K562 (cell line): ENCODE measurements at regions not wholly inside any gene's neighbourhood (a gene's known extent, or its start where the extent isn't known, plus 50 kb on each side); places are given as distances from the start of the nearest gene placed in this dataset.

ENCODE experiments used
- ATAC-seq: fragments of 200-7000 bp; cut with Tn5 transposase; 3 replicates; pipeline ENCODE4 v1.9.1; 2020; ENCODE audit warnings: moderate library complexity
- BruUV-seq: library from RNA; stranded (reverse); fragments of 400-500 nt; replicated peaks from 2 replicates; lab custom pipeline; 2021; lab: Mats Ljungman, UMichigan
- CTCF ChIA-PET: fragments of 300-600 bp; formaldehyde crosslinking; extraction: SDS; loops from one replicate; lab custom pipeline; 2021; ENCODE audit warnings: low intra/inter-chr PET ratio; lab: Yijun Ruan, JAX
- POLR2A ChIA-PET: fragments of 300-600, 350-650 bp; sonication (Branson Sonifier 250); formaldehyde crosslinking; extraction: SDS; loops from one replicate; lab custom pipeline; 2021; ENCODE audit warnings: antibody characterized with exemption, inconsistent platforms; lab: Yijun Ruan, JAX
- DNase-seq, 4 experiments: peaks; one replicate each; pipeline versions ENCODE4 v3.0.0 to v3.0.0-alpha.2; 2011 to 2018; ENCODE audit warnings: low spot score in 3 of 4, mixed read lengths in 3 of 4; ENCODE audit errors: extremely low read depth in 1 of 4
- FAIRE-seq: peaks from 2 replicates; lab custom pipeline; 2011; peaks lifted over from hg19 to GRCh38; lab: Jason Lieb, UNC
- H2AFZ ChIP-seq: 2 replicates; pipeline ENCODE4 v1.6.0; 2011; ENCODE audit warnings: low read depth, low read length, control low read depth, inconsistent platforms
- H3K27ac ChIP-seq: fragments of 200-600 bp; 3 replicates; pipeline ENCODE4 v1.8.0; 2011; ENCODE audit warnings: low read depth, mild to moderate bottlenecking, control low read depth, inconsistent platforms, low read length, moderate library complexity, mixed read lengths; ENCODE audit errors: extremely low read depth
- H3K27me3 ChIP-seq, 2 experiments: fragments of 300-600 bp in 1 of 2; 2 replicates in 1 of 2; 3 replicates in 1 of 2; pipeline versions ENCODE4 v1.6.0 to v1.8.0; 2011; ENCODE audit warnings: inconsistent platforms in 2 of 2, low read length in 2 of 2, mild to moderate bottlenecking in 1 of 2, mixed read lengths in 1 of 2, moderate library complexity in 1 of 2; ENCODE audit not compliant: control insufficient read depth in 2 of 2, insufficient read depth in 2 of 2
- H3K36me3 ChIP-seq: fragments of 300-600 bp; 3 replicates; pipeline ENCODE4 v1.8.0; 2011; ENCODE audit warnings: mild to moderate bottlenecking, low read length, inconsistent platforms; ENCODE audit not compliant: control insufficient read depth, insufficient read depth
- H3K4me1 ChIP-seq, 2 experiments: fragments of 200-600 bp in 1 of 2; replicated peaks in 1 of 2; 2 replicates in 1 of 2; 3 replicates in 1 of 2; pipeline versions ENCODE4 v1.5.1 to v1.8.0; 2011; ENCODE audit warnings: inconsistent platforms in 2 of 2, low read length in 2 of 2, mild to moderate bottlenecking in 1 of 2, mixed read lengths in 1 of 2, moderate library complexity in 1 of 2; ENCODE audit not compliant: control insufficient read depth in 2 of 2, insufficient read depth in 2 of 2
- H3K4me2 ChIP-seq: 2 replicates; pipeline ENCODE4 v1.6.1; 2011; ENCODE audit warnings: low read length, control low read depth, inconsistent platforms, mixed read lengths; ENCODE audit not compliant: insufficient read depth
- H3K4me3 ChIP-seq: fragments of 200-600 bp; sonication (generic), shearing (Covaris generic); 2 replicates; pipeline ENCODE4 v1.5.1; 2016; ENCODE audit warnings: control low read depth, inconsistent platforms
- H3K79me2 ChIP-seq: fragments of 200-600 bp; 3 replicates; pipeline ENCODE4 v1.8.0; 2011; ENCODE audit warnings: low read length, inconsistent platforms; ENCODE audit not compliant: control insufficient read depth, insufficient read depth
- H3K9ac ChIP-seq, 2 experiments: 2 replicates each; pipeline versions ENCODE4 v1.6.0 to v1.6.1; 2011; ENCODE audit warnings: low read depth in 2 of 2, low read length in 2 of 2, control low read depth in 1 of 2, inconsistent platforms in 1 of 2, mild to moderate bottlenecking in 1 of 2, mixed read lengths in 1 of 2; ENCODE audit not compliant: insufficient read depth in 1 of 2
- H3K9me1 ChIP-seq: one replicate; pipeline ENCODE4 v1.6.0; 2011; ENCODE audit warnings: inconsistent platforms, mild to moderate bottlenecking, low read length, moderate library complexity; ENCODE audit not compliant: control insufficient read depth, insufficient read depth
- H3K9me3 ChIP-seq: replicated peaks from 2 replicates; pipeline ENCODE4 v1.5.1; 2011; ENCODE audit warnings: low read depth, low read length, inconsistent platforms; ENCODE audit not compliant: control insufficient read depth, insufficient read depth
- H4K20me1 ChIP-seq: replicated peaks from 2 replicates; pipeline ENCODE4 v1.6.1; 2011; ENCODE audit warnings: low read length, inconsistent platforms, mixed read lengths; ENCODE audit not compliant: control insufficient read depth, insufficient read depth
- ARID2 ChIP-seq: fragments of 450-650 bp; IDR thresholded peaks from 2 replicates; pipeline ENCODE4 v1.6.1; 2017; ENCODE audit warnings: antibody characterized with exemption, mild to moderate bottlenecking
- CBX3 ChIP-seq, 2 experiments: IDR thresholded peaks; 1 replicate in 1 of 2; 2 replicates in 1 of 2; pipeline ENCODE4 v1.6.1; 2012; ENCODE audit warnings: inconsistent platforms in 2 of 2, low read length in 2 of 2, borderline replicate concordance in 1 of 2, control low read depth in 1 of 2
- ZBTB1 ChIP-seq: sonication (generic); formaldehyde crosslinking; IDR thresholded peaks from 2 replicates; pipeline ENCODE4 v1.8.1; 2023; ENCODE audit warnings: missing genetic modification reagents, low read depth, mild to moderate bottlenecking, borderline replicate concordance
- ZNF197 ChIP-seq: fragments of 200-800 bp; sonication (Bioruptor generic); IDR thresholded peaks from 2 replicates; pipeline ENCODE4 v1.6.1; 2016; ENCODE audit warnings: low read depth, missing genetic modification characterization, missing compliant biosample characterization
- WGBS: fragments of 100-300 bp; shearing (Covaris generic); methylation state at CpG from one replicate; pipeline ENCODE4 v1.1.6; 2016; ENCODE audit warnings: low coverage, mixed read lengths; ENCODE audit not compliant: insufficient coverage; ENCODE audit errors: missing lambda C conversion rate; 5-methylcytosine and 5-hydroxymethylcytosine counted together
- in situ Hi-C: fragments of 300-500 bp; cut with MboI; formaldehyde crosslinking; loops from 4 replicates; pipeline ENCODE4 v1.15.0; 2018; ENCODE audit warnings: inconsistent platforms, mixed read lengths
- intact Hi-C: fragments of 100-400 bp; cut with micrococcal nuclease; formaldehyde crosslinking; loops from 2 replicates; pipeline ENCODE4 v1.14.2; 2022
- TF ChIP-seq, protein P1 (sequence below), 2 experiments: fragments of 450-650 bp; IDR thresholded peaks; 2 replicates each; pipeline ENCODE4 v1.6.1; 2018; ENCODE audit warnings: mild to moderate bottlenecking in 2 of 2, low read depth in 1 of 2; ENCODE audit not compliant: partially characterized antibody in 2 of 2
- TF ChIP-seq, protein P2 (sequence below), 2 experiments: fragments of 450-650 bp; IDR thresholded peaks; 2 replicates each; pipeline ENCODE4 v1.6.1; 2016
- TF ChIP-seq, protein P3 (sequence below): fragments of 450-650 bp; formaldehyde crosslinking; IDR thresholded peaks from 2 replicates; pipeline ENCODE4 v1.4.0; 2020; ENCODE audit warnings: mild to moderate bottlenecking, mixed read lengths

DNA sequence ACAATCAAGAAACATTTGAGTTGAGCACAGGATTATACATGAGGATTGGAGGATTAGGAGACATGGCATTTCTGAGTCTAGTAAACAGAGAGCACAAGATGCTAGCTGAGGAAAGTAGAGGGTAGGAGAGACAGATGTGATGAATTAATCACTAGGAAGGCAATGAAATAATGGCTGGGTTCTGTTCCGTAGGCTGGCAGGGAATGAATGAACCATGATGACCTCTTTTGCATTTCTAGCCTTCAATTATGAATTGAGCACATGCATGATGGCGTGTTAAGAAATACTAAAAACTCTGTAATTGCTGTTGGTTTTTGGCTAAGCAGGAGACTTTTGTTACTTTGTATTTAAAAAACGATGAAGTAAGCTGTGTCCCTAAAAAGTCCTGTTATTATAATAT lies 420.0 kb upstream of the TLE4 start:
- in situ Hi-C loops = no loop called here
- no peaks in the 10 kb centered on the region for H3K9me3 ChIP-seq
- TF ChIP-seq, protein P1, sequence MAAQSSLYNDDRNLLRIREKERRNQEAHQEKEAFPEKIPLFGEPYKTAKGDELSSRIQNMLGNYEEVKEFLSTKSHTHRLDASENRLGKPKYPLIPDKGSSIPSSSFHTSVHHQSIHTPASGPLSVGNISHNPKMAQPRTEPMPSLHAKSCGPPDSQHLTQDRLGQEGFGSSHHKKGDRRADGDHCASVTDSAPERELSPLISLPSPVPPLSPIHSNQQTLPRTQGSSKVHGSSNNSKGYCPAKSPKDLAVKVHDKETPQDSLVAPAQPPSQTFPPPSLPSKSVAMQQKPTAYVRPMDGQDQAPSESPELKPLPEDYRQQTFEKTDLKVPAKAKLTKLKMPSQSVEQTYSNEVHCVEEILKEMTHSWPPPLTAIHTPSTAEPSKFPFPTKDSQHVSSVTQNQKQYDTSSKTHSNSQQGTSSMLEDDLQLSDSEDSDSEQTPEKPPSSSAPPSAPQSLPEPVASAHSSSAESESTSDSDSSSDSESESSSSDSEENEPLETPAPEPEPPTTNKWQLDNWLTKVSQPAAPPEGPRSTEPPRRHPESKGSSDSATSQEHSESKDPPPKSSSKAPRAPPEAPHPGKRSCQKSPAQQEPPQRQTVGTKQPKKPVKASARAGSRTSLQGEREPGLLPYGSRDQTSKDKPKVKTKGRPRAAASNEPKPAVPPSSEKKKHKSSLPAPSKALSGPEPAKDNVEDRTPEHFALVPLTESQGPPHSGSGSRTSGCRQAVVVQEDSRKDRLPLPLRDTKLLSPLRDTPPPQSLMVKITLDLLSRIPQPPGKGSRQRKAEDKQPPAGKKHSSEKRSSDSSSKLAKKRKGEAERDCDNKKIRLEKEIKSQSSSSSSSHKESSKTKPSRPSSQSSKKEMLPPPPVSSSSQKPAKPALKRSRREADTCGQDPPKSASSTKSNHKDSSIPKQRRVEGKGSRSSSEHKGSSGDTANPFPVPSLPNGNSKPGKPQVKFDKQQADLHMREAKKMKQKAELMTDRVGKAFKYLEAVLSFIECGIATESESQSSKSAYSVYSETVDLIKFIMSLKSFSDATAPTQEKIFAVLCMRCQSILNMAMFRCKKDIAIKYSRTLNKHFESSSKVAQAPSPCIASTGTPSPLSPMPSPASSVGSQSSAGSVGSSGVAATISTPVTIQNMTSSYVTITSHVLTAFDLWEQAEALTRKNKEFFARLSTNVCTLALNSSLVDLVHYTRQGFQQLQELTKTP (IDR thresholded peaks at IDR 0.05; ENCODE audit: low read depth in 1 of 2, partially characterized antibody in 2 of 2) = no peak
- TF ChIP-seq ZNF197 (CRISPR knock-in tag) = no peak
- no peak for TF ChIP-seq ARID2
- TF ChIP-seq, protein P2, sequence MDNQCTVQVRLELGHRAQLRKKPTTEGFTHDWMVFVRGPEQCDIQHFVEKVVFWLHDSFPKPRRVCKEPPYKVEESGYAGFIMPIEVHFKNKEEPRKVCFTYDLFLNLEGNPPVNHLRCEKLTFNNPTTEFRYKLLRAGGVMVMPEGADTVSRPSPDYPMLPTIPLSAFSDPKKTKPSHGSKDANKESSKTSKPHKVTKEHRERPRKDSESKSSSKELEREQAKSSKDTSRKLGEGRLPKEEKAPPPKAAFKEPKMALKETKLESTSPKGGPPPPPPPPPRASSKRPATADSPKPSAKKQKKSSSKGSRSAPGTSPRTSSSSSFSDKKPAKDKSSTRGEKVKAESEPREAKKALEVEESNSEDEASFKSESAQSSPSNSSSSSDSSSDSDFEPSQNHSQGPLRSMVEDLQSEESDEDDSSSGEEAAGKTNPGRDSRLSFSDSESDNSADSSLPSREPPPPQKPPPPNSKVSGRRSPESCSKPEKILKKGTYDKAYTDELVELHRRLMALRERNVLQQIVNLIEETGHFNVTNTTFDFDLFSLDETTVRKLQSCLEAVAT (IDR thresholded peaks at IDR 0.05) = no peak
- TF ChIP-seq, protein P3, sequence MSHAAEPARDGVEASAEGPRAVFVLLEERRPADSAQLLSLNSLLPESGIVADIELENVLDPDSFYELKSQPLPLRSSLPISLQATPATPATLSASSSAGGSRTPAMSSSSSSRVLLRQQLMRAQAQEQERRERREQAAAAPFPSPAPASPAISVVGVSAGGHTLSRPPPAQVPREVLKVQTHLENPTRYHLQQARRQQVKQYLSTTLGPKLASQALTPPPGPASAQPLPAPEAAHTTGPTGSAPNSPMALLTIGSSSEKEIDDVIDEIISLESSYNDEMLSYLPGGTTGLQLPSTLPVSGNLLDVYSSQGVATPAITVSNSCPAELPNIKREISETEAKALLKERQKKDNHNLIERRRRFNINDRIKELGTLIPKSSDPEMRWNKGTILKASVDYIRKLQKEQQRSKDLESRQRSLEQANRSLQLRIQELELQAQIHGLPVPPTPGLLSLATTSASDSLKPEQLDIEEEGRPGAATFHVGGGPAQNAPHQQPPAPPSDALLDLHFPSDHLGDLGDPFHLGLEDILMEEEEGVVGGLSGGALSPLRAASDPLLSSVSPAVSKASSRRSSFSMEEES (CRISPR knock-in tag) = no peak
- TF ChIP-seq ZBTB1 (CRISPR knock-in tag) = no peak
- TF ChIP-seq CBX3 (IDR thresholded peaks at IDR 0.05; ENCODE audit: borderline replicate concordance in 1 of 2, low read length in 2 of 2) = no peak
- no peaks in the 10 kb centered on the region for H3K9me1 ChIP-seq
- H3K4me1 ChIP-seq = no peaks in the 10 kb centered on the region
- FAIRE-seq (no peak), DNase-seq (no peak), ATAC-seq (no peak)
- no peak overlapping the region for H2AFZ ChIP-seq
- intact Hi-C loops = no loop called here
- POLR2A ChIA-PET = no interaction called here
- H3K36me3 ChIP-seq = no peaks in the 10 kb centered on the region
- no peak overlapping the region for H3K27ac ChIP-seq
- H3K9ac ChIP-seq = no peak overlapping the region
- H4K20me1 ChIP-seq = no peaks in the 10 kb centered on the region
- WGBS = 0% methylated on average over 3 of the region's 3 CpGs
- no peaks in the 10 kb centered on the region for H3K79me2 ChIP-seq
- no peak overlapping the region for H3K4me2 ChIP-seq
- BruUV-seq = no TSS peak
- no peaks in the 10 kb centered on the region for H3K27me3 ChIP-seq
- H3K4me3 ChIP-seq = no peak overlapping the region
- CTCF ChIA-PET = no interaction called here
